K562 (cell line): ENCODE measurements at regions not wholly inside any gene's neighbourhood (a gene's known extent, or its start where the extent isn't known, plus 50 kb on each side); places are given as distances from the start of the nearest gene placed in this dataset.

ENCODE experiments used
- TAF7 ChIP-seq: fragments of 450-650 bp; IDR thresholded peaks from 2 replicates; pipeline ENCODE4 v1.6.1; 2016; ENCODE audit warnings: missing genetic modification characterization, missing compliant biosample characterization
- ZNF764 ChIP-seq: fragments of 250-450 bp; sonication (Bioruptor Pico); IDR thresholded peaks from 2 replicates; pipeline ENCODE4 v1.4.0; 2020; ENCODE audit warnings: low read depth, mild to moderate bottlenecking, moderate library complexity

DNA sequence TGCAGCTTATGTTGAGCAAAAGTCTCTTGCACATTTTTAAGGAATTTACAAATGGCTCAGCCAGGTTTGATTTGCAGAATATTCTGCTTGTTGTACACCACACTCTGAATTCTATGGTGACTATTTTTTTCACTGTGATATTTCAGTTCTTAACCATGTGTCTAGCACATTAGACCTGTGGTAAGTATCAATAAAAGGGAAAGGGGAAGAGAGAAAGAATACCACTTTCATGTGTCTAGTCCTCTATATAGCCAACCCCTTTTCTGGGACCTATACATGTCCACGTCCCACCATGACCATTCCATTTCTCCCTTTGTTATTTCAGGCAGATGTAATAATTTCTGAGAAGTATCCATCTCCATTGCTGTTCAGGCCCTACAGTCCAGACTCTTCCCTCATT lies 121.3 kb upstream of the PNPLA4 start:
- no peak for TF ChIP-seq TAF7 (tag)
- TF ChIP-seq ZNF764, result no peak
